ENCODE measurements at regions not wholly inside any gene's neighbourhood (a gene's known extent, or its start where the extent isn't known, plus 50 kb on each side); places are given as distances from the start of the nearest gene placed in this dataset.

GRCh38 chr4:11814758-11815157 is 386.1 kb upstream of the HS3ST1 start:
- TF ChIP-seq, protein P1, sequence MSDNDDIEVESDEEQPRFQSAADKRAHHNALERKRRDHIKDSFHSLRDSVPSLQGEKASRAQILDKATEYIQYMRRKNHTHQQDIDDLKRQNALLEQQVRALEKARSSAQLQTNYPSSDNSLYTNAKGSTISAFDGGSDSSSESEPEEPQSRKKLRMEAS (CRISPR knock-in tag; IDR thresholded peaks at IDR 0.05): no peak
- TF ChIP-seq FOXP1 (CRISPR knock-in tag; IDR thresholded peaks at IDR 0.05; ENCODE audit: borderline replicate concordance) (no peak), SP1 (CRISPR knock-in tag; conservative IDR thresholded peaks at IDR 0.05) (no peak), CBFB (CRISPR knock-in tag; IDR thresholded peaks at IDR 0.05; ENCODE audit: low read depth) (no peak), MXD4 (CRISPR knock-in tag; IDR thresholded peaks at IDR 0.05; ENCODE audit: borderline replicate concordance) (no peak)
- TF ChIP-seq, protein P2, sequence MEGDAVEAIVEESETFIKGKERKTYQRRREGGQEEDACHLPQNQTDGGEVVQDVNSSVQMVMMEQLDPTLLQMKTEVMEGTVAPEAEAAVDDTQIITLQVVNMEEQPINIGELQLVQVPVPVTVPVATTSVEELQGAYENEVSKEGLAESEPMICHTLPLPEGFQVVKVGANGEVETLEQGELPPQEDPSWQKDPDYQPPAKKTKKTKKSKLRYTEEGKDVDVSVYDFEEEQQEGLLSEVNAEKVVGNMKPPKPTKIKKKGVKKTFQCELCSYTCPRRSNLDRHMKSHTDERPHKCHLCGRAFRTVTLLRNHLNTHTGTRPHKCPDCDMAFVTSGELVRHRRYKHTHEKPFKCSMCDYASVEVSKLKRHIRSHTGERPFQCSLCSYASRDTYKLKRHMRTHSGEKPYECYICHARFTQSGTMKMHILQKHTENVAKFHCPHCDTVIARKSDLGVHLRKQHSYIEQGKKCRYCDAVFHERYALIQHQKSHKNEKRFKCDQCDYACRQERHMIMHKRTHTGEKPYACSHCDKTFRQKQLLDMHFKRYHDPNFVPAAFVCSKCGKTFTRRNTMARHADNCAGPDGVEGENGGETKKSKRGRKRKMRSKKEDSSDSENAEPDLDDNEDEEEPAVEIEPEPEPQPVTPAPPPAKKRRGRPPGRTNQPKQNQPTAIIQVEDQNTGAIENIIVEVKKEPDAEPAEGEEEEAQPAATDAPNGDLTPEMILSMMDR (IDR thresholded peaks at IDR 0.05): no peak
